Mesenchymal stem cell (in vitro differentiated cells and primary cell): ENCODE measurements at regions not wholly inside any gene's neighbourhood (a gene's known extent, or its start where the extent isn't known, plus 50 kb on each side); places are given as distances from the start of the nearest gene placed in this dataset.
A peak's percentile ranks its signal among the peaks of the same experiment; 100 is the strongest.
"Not testable (repeated sequence)": the region's sequence is repeated elsewhere in the genome, so short reads cannot be mapped to it uniquely, and the experiment has no call there.

Experiments used
- DNase-seq: peaks from one replicate; pipeline ENCODE4 v3.0.0-alpha.2; 2013
- H2AFZ ChIP-seq: one replicate; pipeline ENCODE4 v1.6.1; 2013; ENCODE audit warnings: low read depth, mild to moderate bottlenecking, control low read depth, inconsistent platforms, low read length, moderate library complexity
- H2AK5ac ChIP-seq: 2 replicates; pipeline ENCODE4 v1.6.1; 2013; ENCODE audit warnings: low read length, moderate library complexity, mild to moderate bottlenecking, inconsistent platforms; ENCODE audit not compliant: severe bottlenecking
- H2BK120ac ChIP-seq: one replicate; pipeline ENCODE4 v1.6.1; 2013; ENCODE audit warnings: low read depth, mild to moderate bottlenecking, inconsistent platforms, low read length, moderate library complexity
- H2BK12ac ChIP-seq, 2 experiments: one replicate each; pipeline ENCODE4 v1.6.1; 2013; ENCODE audit warnings: inconsistent platforms in 2 of 2, low read length in 2 of 2, mild to moderate bottlenecking in 2 of 2, moderate library complexity in 2 of 2, control low read depth in 1 of 2
- H2BK15ac ChIP-seq: one replicate; pipeline ENCODE4 v1.6.1; 2013; ENCODE audit warnings: mild to moderate bottlenecking, low read depth, inconsistent platforms; ENCODE audit not compliant: poor library complexity, severe bottlenecking
- H2BK5ac ChIP-seq: 2 replicates; pipeline ENCODE4 v1.6.1; 2013; ENCODE audit warnings: low read depth, mild to moderate bottlenecking, low read length, control low read depth, inconsistent platforms; ENCODE audit not compliant: poor library complexity, severe bottlenecking
- H3K14ac ChIP-seq, 2 experiments: one replicate each; pipeline ENCODE4 v1.6.1; 2013; ENCODE audit warnings: inconsistent platforms in 2 of 2, low read length in 2 of 2, control low read depth in 1 of 2, mild to moderate bottlenecking in 1 of 2, moderate library complexity in 1 of 2
- H3K18ac ChIP-seq, 2 experiments: one replicate each; pipeline ENCODE4 v1.6.1; 2013; ENCODE audit warnings: inconsistent platforms in 2 of 2, low read length in 2 of 2, control low read depth in 1 of 2, low read depth in 1 of 2, mild to moderate bottlenecking in 1 of 2
- H3K23ac ChIP-seq, 2 experiments: one replicate each; pipeline ENCODE4 v1.6.1; 2013; ENCODE audit warnings: inconsistent platforms in 2 of 2, low read length in 2 of 2, mild to moderate bottlenecking in 2 of 2, moderate library complexity in 2 of 2, control low read depth in 1 of 2
- H3K27ac ChIP-seq: 2 replicates; pipeline ENCODE4 v1.5.1; 2013; ENCODE audit warnings: mild to moderate bottlenecking, moderate library complexity, low read length, control low read depth, inconsistent platforms; ENCODE audit not compliant: poor library complexity, severe bottlenecking
- H3K27me3 ChIP-seq, 2 experiments: 2 replicates each; pipeline versions ENCODE4 v1.6.1 to v1.7.0; 2013; ENCODE audit warnings: low read length in 2 of 2, mild to moderate bottlenecking in 2 of 2, moderate library complexity in 2 of 2, control low read depth in 1 of 2, inconsistent platforms in 1 of 2; ENCODE audit not compliant: control insufficient read depth in 1 of 2, insufficient read depth in 1 of 2
- H3K36me3 ChIP-seq, 2 experiments: 2 replicates each; pipeline versions ENCODE4 v1.6.1 to v1.7.0; 2013; ENCODE audit warnings: low read length in 2 of 2, control low read depth in 1 of 2, inconsistent platforms in 1 of 2, low read depth in 1 of 2, mild to moderate bottlenecking in 1 of 2; ENCODE audit not compliant: insufficient read depth in 2 of 2, control insufficient read depth in 1 of 2
- H3K4ac ChIP-seq, 2 experiments: one replicate each; pipeline ENCODE4 v1.6.1; 2013; ENCODE audit warnings: inconsistent platforms in 2 of 2, low read length in 2 of 2, mild to moderate bottlenecking in 2 of 2, moderate library complexity in 2 of 2, control low read depth in 1 of 2, low read depth in 1 of 2
- H3K4me1 ChIP-seq: 2 replicates; pipeline ENCODE4 v1.6.1; 2013; ENCODE audit warnings: low read depth, low read length, control low read depth; ENCODE audit not compliant: control insufficient read depth, insufficient read depth
- H3K4me2 ChIP-seq: 2 replicates; pipeline ENCODE4 v1.6.1; 2013; ENCODE audit warnings: low read length, mild to moderate bottlenecking, inconsistent platforms; ENCODE audit not compliant: poor library complexity, severe bottlenecking
- H3K4me3 ChIP-seq, 2 experiments: 2 replicates each; pipeline versions ENCODE4 v1.5.1 to v1.7.0; 2013; ENCODE audit warnings: low read length in 2 of 2, mild to moderate bottlenecking in 2 of 2, control low read depth in 1 of 2, low read depth in 1 of 2; ENCODE audit not compliant: insufficient read depth in 1 of 2
- H3K79me1 ChIP-seq: replicated peaks from 2 replicates; pipeline ENCODE4 v1.6.1; 2013; ENCODE audit warnings: mild to moderate bottlenecking, control low read depth, low read length, inconsistent platforms; ENCODE audit not compliant: poor library complexity, severe bottlenecking
- H3K9ac ChIP-seq: 2 replicates; pipeline ENCODE4 v1.7.0; 2013; ENCODE audit warnings: mild to moderate bottlenecking, low read length, moderate library complexity
- H3K9me3 ChIP-seq: 2 replicates; pipeline ENCODE4 v1.7.0; 2013; ENCODE audit warnings: mild to moderate bottlenecking, low read length; ENCODE audit not compliant: control insufficient read depth
- H4K8ac ChIP-seq: one replicate; pipeline ENCODE4 v1.6.1; 2013; ENCODE audit warnings: inconsistent platforms, mild to moderate bottlenecking, low read length, moderate library complexity
- H4K91ac ChIP-seq: one replicate; pipeline ENCODE4 v1.6.1; 2013; ENCODE audit warnings: mild to moderate bottlenecking, low read length, inconsistent platforms
- WGBS: methylation state at CpG from one replicate; pipeline ENCODE4 v1.1.7; 2013; ENCODE audit warnings: mixed read lengths; 5-methylcytosine and 5-hydroxymethylcytosine counted together

DNA sequence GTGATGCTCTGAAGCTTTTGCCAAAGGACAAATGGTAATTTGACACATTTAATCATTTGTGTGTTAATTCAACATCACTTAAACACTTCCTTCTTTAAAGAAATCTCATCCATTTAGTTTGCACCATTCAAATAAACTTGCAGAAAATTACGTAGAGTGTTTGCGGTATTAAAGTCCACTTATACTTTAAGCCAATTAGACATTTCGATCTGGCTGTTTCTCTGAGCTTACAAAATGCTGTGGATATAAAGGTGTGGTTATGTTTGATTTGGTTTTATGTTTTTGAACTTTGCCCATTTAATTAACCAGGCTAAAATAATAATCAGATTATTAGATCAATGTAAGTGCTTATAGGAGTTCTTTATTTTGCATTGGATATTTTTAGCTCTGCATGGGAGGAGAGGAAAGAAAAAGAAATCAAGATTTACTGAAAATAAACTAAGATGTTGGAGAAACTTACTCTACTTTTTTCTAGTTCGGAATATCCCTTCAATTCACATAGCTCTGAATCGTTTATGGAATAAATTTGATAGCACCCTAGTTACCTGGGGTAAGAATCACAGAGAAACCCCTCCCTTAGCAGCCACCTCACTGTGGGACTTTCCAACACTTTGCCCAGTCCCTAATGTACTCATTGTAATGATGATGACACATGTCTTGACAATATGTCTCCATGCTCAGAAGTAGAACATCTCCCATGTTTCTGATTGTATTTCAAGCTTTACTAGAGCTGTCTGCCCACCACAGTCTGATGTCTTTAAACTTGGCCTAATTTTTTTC, 268.0 kb downstream of the BTG1 start:
- Histone ChIP-seq H2BK15ac (no peak overlapping the region), H3K27me3 (no peaks in the 10 kb centered on the region), H3K4ac (no peak overlapping the region), H3K9ac (no peak overlapping the region), H2BK120ac (no peak overlapping the region), H3K9me3 (no peaks in the 10 kb centered on the region), H2AFZ (no peak overlapping the region), H3K4me1 (no peaks in the 10 kb centered on the region), H2BK12ac (no peak overlapping the region), H3K4me2 (no peak overlapping the region), H3K36me3 (no peaks in the 10 kb centered on the region), H3K14ac (no peak overlapping the region), H4K91ac (no peak overlapping the region), H3K18ac (no peak overlapping the region), H3K4me3 (no peak overlapping the region), H3K79me1 (no peaks in the 10 kb centered on the region), H3K23ac (no peak overlapping the region), H2BK5ac (no peak overlapping the region), H3K27ac (no peak overlapping the region), H4K8ac (no peak overlapping the region), H2AK5ac (no peak overlapping the region)
- 98% methylated on average over 3 of the region's 5 CpGs for WGBS
- DNase-seq, result no peak

DNA sequence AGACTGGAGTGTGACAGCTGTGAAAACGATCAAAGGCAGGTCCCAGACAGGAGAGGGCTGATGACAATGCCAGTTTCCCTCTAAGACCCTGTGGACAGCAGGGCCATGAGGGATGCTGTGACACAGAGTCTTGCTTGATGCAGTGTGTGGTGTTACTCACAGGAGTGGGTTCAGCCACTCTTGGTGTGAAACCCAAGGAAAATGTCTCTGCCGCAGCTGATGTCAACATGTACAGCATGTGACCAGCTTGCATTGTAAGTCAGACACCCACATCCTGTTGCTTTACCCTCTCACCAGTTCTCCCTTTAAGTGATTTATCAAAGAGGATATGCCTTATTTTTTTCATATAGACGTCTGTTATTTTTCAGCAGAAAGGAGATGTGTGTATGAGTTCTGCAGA, 268.6 kb downstream of the BTG1 start:
- Histone ChIP-seq H2BK120ac (no peak overlapping the region), H3K27me3 (no peaks in the 10 kb centered on the region), H2BK15ac (no peak overlapping the region), H2AFZ (no peak overlapping the region), H3K4me3 (no peak overlapping the region), H3K4ac (no peak overlapping the region), H3K9me3 (no peaks in the 10 kb centered on the region), H4K8ac (no peak overlapping the region), H3K23ac (no peak overlapping the region), H3K4me1 (no peaks in the 10 kb centered on the region), H2AK5ac (no peak overlapping the region), H4K91ac (no peak overlapping the region), H2BK12ac (no peak overlapping the region), H3K79me1 (no peaks in the 10 kb centered on the region), H3K14ac (no peak overlapping the region), H3K9ac (no peak overlapping the region), H3K4me2 (no peak overlapping the region), H2BK5ac (no peak overlapping the region), H3K36me3 (no peaks in the 10 kb centered on the region), H3K18ac (peak overlapping the region in 1 of 2 experiments; percentile 87), H3K27ac (no peak overlapping the region)
- 61% methylated on average over 3 of the region's 3 CpGs for whole genome bisulfite sequencing
- DNase-seq, result peak; percentile 33

DNA sequence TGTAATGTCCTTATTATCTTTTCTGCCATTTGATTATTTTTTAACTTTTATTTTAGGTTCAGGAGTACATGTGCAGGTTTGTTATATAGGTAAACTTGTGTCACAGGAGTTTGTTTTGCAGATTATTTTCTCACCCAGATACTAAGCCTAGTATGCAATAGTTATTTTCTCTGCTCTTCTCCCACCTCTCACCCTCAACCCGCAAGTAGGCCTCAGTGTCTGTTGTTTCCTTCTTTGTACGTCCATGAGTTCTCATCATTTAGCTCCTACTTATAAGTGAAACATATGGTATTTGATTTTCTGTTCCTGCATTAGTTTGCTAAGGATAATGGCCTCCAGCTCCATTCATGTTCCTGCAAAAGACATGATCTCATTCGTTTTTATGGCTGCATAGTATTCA, 270.0 kb downstream of the BTG1 start:
- H3K23ac ChIP-seq, H3K79me1 ChIP-seq, H2BK120ac ChIP-seq, DNase-seq, H4K8ac ChIP-seq, H2BK12ac ChIP-seq, H2BK5ac ChIP-seq, H2BK15ac ChIP-seq, H3K27ac ChIP-seq, H3K4ac ChIP-seq, H4K91ac ChIP-seq, H3K4me2 ChIP-seq, H3K9me3 ChIP-seq, H3K36me3 ChIP-seq, H3K14ac ChIP-seq, H2AFZ ChIP-seq, H3K4me3 ChIP-seq, H3K18ac ChIP-seq, H3K9ac ChIP-seq, H2AK5ac ChIP-seq, H3K4me1 ChIP-seq, H3K27me3 ChIP-seq: not testable (repeated sequence)
- 100% methylated on average over 1 of the region's 3 CpGs for WGBS

DNA sequence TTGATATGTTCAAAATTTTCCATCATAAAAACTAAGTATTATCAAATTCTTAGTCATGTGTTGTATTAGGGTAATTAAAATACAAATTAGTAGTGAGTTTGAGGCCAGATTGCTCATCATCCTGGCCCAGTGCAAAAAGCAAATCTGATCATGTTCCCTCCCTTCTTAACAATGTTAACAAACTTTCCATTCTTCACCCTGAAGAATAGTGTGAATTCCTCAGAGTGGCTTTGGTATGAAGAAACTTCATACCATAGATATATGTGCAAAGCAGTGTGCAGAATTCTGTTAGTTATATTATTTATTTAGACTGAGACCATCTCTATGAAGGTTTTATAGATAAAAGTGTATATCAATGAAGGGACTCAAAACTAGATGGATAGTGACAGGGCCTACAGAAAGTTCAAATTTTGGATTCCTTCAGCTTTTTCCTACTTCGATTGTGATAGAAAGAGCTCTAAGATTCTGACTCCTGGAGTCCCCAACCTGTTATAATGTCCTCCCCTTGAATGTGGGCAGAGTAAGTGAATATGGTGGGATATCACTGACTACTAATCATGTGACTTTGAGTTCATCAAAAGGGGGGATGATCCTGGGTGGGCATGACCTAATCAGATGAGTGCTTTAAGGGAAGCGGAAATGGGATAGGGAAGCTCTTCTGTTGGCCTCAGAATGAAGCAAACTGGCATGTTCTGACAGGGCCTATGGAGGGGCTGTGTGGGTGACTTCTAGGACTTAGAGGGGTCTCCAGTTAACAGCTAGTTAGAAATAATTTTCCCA, 271.4 kb downstream of the BTG1 start:
- Histone ChIP-seq H4K8ac (no peak overlapping the region), H4K91ac (no peak overlapping the region), H3K14ac (no peak overlapping the region), H3K27ac (no peak overlapping the region), H3K9me3 (no peaks in the 10 kb centered on the region), H3K36me3 (no peaks in the 10 kb centered on the region), H2BK5ac (no peak overlapping the region), H3K79me1 (no peaks in the 10 kb centered on the region), H3K4me1 (no peaks in the 10 kb centered on the region), H3K9ac (no peak overlapping the region), H2BK12ac (no peak overlapping the region), H3K27me3 (no peaks in the 10 kb centered on the region), H3K18ac (no peak overlapping the region), H2AFZ (no peak overlapping the region), H3K23ac (no peak overlapping the region), H2BK120ac (no peak overlapping the region), H2BK15ac (no peak overlapping the region), H2AK5ac (no peak overlapping the region), H3K4me3 (no peak overlapping the region), H3K4me2 (no peak overlapping the region), H3K4ac (no peak overlapping the region)
- 93% methylated on average over 2 of the region's 2 CpGs for WGBS
- DNase-seq, result no peak
